ENCODE measurements at regions not wholly inside any gene's neighbourhood (a gene's known extent, or its start where the extent isn't known, plus 50 kb on each side); places are given as distances from the start of the nearest gene placed in this dataset.
"Not testable (repeated sequence)": the region's sequence is repeated elsewhere in the genome, so short reads cannot be mapped to it uniquely, and the experiment has no call there.

DNA sequence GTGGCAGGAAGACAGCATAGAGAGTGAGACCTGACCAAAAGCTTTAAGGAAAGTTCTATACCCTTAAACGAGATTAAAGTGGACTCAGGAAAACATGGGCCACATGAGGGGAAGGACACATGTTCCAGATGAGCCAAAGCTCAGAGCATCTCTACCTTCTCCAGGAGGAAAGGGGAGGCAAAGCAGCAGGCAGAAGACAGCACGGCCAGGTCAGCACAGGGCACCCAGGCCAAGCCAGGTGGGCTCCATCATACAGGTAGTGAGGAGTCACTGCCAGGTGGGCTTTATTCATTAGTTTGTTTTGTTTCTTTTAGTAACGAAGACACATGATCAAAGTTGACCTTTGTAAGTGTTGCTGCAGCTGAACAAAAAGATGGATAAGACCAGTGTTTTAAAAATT, 1617.6 kb downstream of the SPATA31A7 start:
- peaks cover 31% of the 10 kb centered on the region; the same call in 1 of the 2 replicates for H3K27me3 ChIP-seq (ENCODE audit: insufficient read depth, low read length)
- H3K4me2 ChIP-seq (ENCODE audit: insufficient read depth, insufficient read length, low read length), result not testable (repeated sequence)

GRCh38 chr9:62808081-62808480, 1618.2 kb downstream of the SPATA31A7 start:
- H3K56ac ChIP-seq (ENCODE audit: insufficient read length, low read depth, low read length); H2BK15ac ChIP-seq (ENCODE audit: low read depth, low read length); H3K23ac ChIP-seq (ENCODE audit: insufficient read length, low read depth, low read length); DNase-seq; H3K4me1 Mint-ChIP-seq; H3K4me3 Mint-ChIP-seq; H3K9ac ChIP-seq (ENCODE audit: extremely low read depth, insufficient read length, low read length); H2BK120ac ChIP-seq (ENCODE audit: low read depth, low read length, poor library complexity, severe bottlenecking); H2AFZ ChIP-seq (ENCODE audit: low read length); H3K23me2 ChIP-seq (ENCODE audit: insufficient read length, low read depth, low read length, poor library complexity, severe bottlenecking); H3T11ph ChIP-seq (ENCODE audit: low read length); H2AK5ac ChIP-seq (ENCODE audit: insufficient read length, low read length); H3K36me3 Mint-ChIP-seq (ENCODE audit: insufficient read depth in 1 of 3, low read depth in 3 of 3); H2BK20ac ChIP-seq (ENCODE audit: low read depth, low read length, poor library complexity, severe bottlenecking); H3K79me1 ChIP-seq (ENCODE audit: insufficient read depth, low read depth, low read length, poor library complexity, severe bottlenecking); H3K18ac ChIP-seq (ENCODE audit: insufficient read length, low read depth, low read length); H3K27ac Mint-ChIP-seq; H2BK5ac ChIP-seq (ENCODE audit: insufficient read length, low read length); H3K14ac ChIP-seq (ENCODE audit: insufficient read depth, low read length); H3K4ac ChIP-seq (ENCODE audit: low read depth, low read length); H3K79me2 ChIP-seq (ENCODE audit: insufficient read depth, low read length); H4K8ac ChIP-seq (replicated peaks; ENCODE audit: insufficient read length, low read depth, low read length); H3K4me1 ChIP-seq (ENCODE audit: insufficient read depth, low read length); H2BK12ac ChIP-seq (ENCODE audit: insufficient read length, low read depth, low read length); H3K9me3 ChIP-seq (ENCODE audit: control insufficient read depth, low read depth, low read length); H4K91ac ChIP-seq (ENCODE audit: insufficient read length, low read depth, low read length); H3K27ac ChIP-seq (ENCODE audit: insufficient read length, low read depth, low read length); H4K5ac ChIP-seq (ENCODE audit: insufficient read length, low read depth, low read length); H3K4me2 ChIP-seq (ENCODE audit: insufficient read depth, insufficient read length, low read length); H4K20me1 ChIP-seq (ENCODE audit: control insufficient read depth, insufficient read depth, insufficient read length): not testable (repeated sequence)
- H3K27me3 Mint-ChIP-seq (ENCODE audit: low read depth), result peaks cover 90% of the 10 kb centered on the region
- H3K9me3 Mint-ChIP-seq, result peaks cover 12 to 25% of the 10 kb centered on the region in 2 experiments
- peaks cover 30% of the 10 kb centered on the region; the same call in 1 of the 2 replicates for H3K27me3 ChIP-seq (ENCODE audit: insufficient read depth, low read length)
- no CpG with 5 or more reads among the region's 3 CpGs for WGBS (ENCODE audit: extremely low coverage, insufficient read length, low lambda C conversion rate)

More for the DNA sequence above, 1617.6 kb downstream of the SPATA31A7 start:
- H2BK15ac ChIP-seq (ENCODE audit: low read depth, low read length); H3T11ph ChIP-seq (ENCODE audit: low read length); H4K8ac ChIP-seq (replicated peaks; ENCODE audit: insufficient read length, low read depth, low read length); H3K23ac ChIP-seq (ENCODE audit: insufficient read length, low read depth, low read length); H3K36me3 Mint-ChIP-seq (ENCODE audit: insufficient read depth in 1 of 3, low read depth in 3 of 3); H2AK5ac ChIP-seq (ENCODE audit: insufficient read length, low read length); H3K9me3 ChIP-seq (ENCODE audit: control insufficient read depth, low read depth, low read length); H3K14ac ChIP-seq (ENCODE audit: insufficient read depth, low read length); H2AFZ ChIP-seq (ENCODE audit: low read length); H2BK120ac ChIP-seq (ENCODE audit: low read depth, low read length, poor library complexity, severe bottlenecking); H2BK12ac ChIP-seq (ENCODE audit: insufficient read length, low read depth, low read length); H4K91ac ChIP-seq (ENCODE audit: insufficient read length, low read depth, low read length); H3K79me2 ChIP-seq (ENCODE audit: insufficient read depth, low read length); H3K27ac Mint-ChIP-seq; H3K56ac ChIP-seq (ENCODE audit: insufficient read length, low read depth, low read length); H2BK5ac ChIP-seq (ENCODE audit: insufficient read length, low read length); H3K4me3 Mint-ChIP-seq; H2BK20ac ChIP-seq (ENCODE audit: low read depth, low read length, poor library complexity, severe bottlenecking); H3K23me2 ChIP-seq (ENCODE audit: insufficient read length, low read depth, low read length, poor library complexity, severe bottlenecking); DNase-seq; H3K18ac ChIP-seq (ENCODE audit: insufficient read length, low read depth, low read length); H3K4ac ChIP-seq (ENCODE audit: low read depth, low read length); H3K79me1 ChIP-seq (ENCODE audit: insufficient read depth, low read depth, low read length, poor library complexity, severe bottlenecking); H3K4me1 ChIP-seq (ENCODE audit: insufficient read depth, low read length); H3K9ac ChIP-seq (ENCODE audit: extremely low read depth, insufficient read length, low read length); H4K5ac ChIP-seq (ENCODE audit: insufficient read length, low read depth, low read length); H4K20me1 ChIP-seq (ENCODE audit: control insufficient read depth, insufficient read depth, insufficient read length); H3K4me1 Mint-ChIP-seq; H3K27ac ChIP-seq (ENCODE audit: insufficient read length, low read depth, low read length): not testable (repeated sequence)
- H3K27me3 Mint-ChIP-seq (ENCODE audit: low read depth), result peaks cover 91% of the 10 kb centered on the region
- no CpG with 5 or more reads among the region's 3 CpGs for WGBS (ENCODE audit: extremely low coverage, insufficient read length, low lambda C conversion rate)
- peaks cover 12 to 22% of the 10 kb centered on the region in 2 experiments for H3K9me3 Mint-ChIP-seq
